ENCODE measurements at regions not wholly inside any gene's neighbourhood (a gene's known extent, or its start where the extent isn't known, plus 50 kb on each side); places are given as distances from the start of the nearest gene placed in this dataset.

GRCh38 chr21:27582246-27582947 is 615.5 kb upstream of the ADAMTS5 start:
- no peak for TF ChIP-seq CTCF (IDR thresholded peaks at IDR 0.05; ENCODE audit: insufficient read depth, low read length, poor library complexity, severe bottlenecking)
- Histone ChIP-seq H3K4me3 (replicated peaks; ENCODE audit: low read depth, low read length) (no peak overlapping the region), H3K27me3 (replicated peaks; ENCODE audit: control insufficient read depth, insufficient read depth, low read length) (no peaks in the 10 kb centered on the region), H3K36me3 (ENCODE audit: control insufficient read depth, insufficient read depth, low read length) (no peaks in the 10 kb centered on the region)
- no peak for DNase-seq (ENCODE audit: extremely low read depth, insufficient read length)

GRCh38 chr21:27581168-27581567 is 614.3 kb upstream of the ADAMTS5 start:
- DNase-seq (ENCODE audit: extremely low read depth, insufficient read length), result no peak
- no peak for TF ChIP-seq CTCF (IDR thresholded peaks at IDR 0.05; ENCODE audit: insufficient read depth, low read length, poor library complexity, severe bottlenecking)
- Histone ChIP-seq H3K36me3 (ENCODE audit: control insufficient read depth, insufficient read depth, low read length) (no peaks in the 10 kb centered on the region), H3K27me3 (replicated peaks; ENCODE audit: control insufficient read depth, insufficient read depth, low read length) (no peaks in the 10 kb centered on the region), H3K4me3 (replicated peaks; ENCODE audit: low read depth, low read length) (no peak overlapping the region)

GRCh38 chr21:27580276-27580675 is 613.4 kb upstream of the ADAMTS5 start:
- H3K4me3 ChIP-seq (replicated peaks; ENCODE audit: low read depth, low read length), result no peak overlapping the region
- no peaks in the 10 kb centered on the region for H3K27me3 ChIP-seq (replicated peaks; ENCODE audit: control insufficient read depth, insufficient read depth, low read length)
- no peaks in the 10 kb centered on the region for H3K36me3 ChIP-seq (ENCODE audit: control insufficient read depth, insufficient read depth, low read length)
- no peak for TF ChIP-seq CTCF (IDR thresholded peaks at IDR 0.05; ENCODE audit: insufficient read depth, low read length, poor library complexity, severe bottlenecking)
- DNase-seq (ENCODE audit: extremely low read depth, insufficient read length), result no peak

- DNase-seq (ENCODE audit: extremely low read depth, insufficient read length), result no peak
- no peak for TF ChIP-seq CTCF (IDR thresholded peaks at IDR 0.05; ENCODE audit: insufficient read depth, low read length, poor library complexity, severe bottlenecking)
- no peaks in the 10 kb centered on the region for H3K36me3 ChIP-seq (ENCODE audit: control insufficient read depth, insufficient read depth, low read length)
- H3K27me3 ChIP-seq (replicated peaks; ENCODE audit: control insufficient read depth, insufficient read depth, low read length), result no peaks in the 10 kb centered on the region
- no peak overlapping the region for H3K4me3 ChIP-seq (replicated peaks; ENCODE audit: low read depth, low read length)
These were observed 611.9 kb upstream of the ADAMTS5 start for GRCh38 chr21:27578741-27579265.

- DNase-seq (ENCODE audit: extremely low read depth, insufficient read length), result no peak
- no peak for TF ChIP-seq CTCF (IDR thresholded peaks at IDR 0.05; ENCODE audit: insufficient read depth, low read length, poor library complexity, severe bottlenecking)
- no peaks in the 10 kb centered on the region for H3K27me3 ChIP-seq (replicated peaks; ENCODE audit: control insufficient read depth, insufficient read depth, low read length)
These were observed 605.8 kb upstream of the ADAMTS5 start for GRCh38 chr21:27572696-27573095.

More at GRCh38 chr21:27572696-27573095, 605.8 kb upstream of the ADAMTS5 start:
- Histone ChIP-seq H3K36me3 (ENCODE audit: control insufficient read depth, insufficient read depth, low read length) (no peaks in the 10 kb centered on the region), H3K4me3 (replicated peaks; ENCODE audit: low read depth, low read length) (no peak overlapping the region)
